ENCODE measurements at regions not wholly inside any gene's neighbourhood (a gene's known extent, or its start where the extent isn't known, plus 50 kb on each side); places are given as distances from the start of the nearest gene placed in this dataset.

DNA sequence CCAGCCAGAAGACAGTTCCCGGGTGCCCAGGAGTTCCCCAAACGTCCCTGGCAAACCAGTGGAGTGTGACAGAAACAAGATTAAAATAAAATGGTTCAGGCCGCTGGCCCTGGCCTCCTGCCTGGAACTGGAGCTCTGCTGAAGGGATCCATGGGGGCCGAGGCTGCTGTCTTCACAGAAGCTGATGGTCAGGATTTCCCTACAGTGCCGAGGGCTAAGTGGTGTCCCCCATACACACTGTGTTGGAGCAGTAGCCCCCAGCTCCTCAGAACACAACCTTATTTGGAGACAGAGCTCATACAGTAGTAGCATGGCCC, 55.9 kb downstream of the MRPL36 start:
- TF ChIP-seq, protein P1, sequence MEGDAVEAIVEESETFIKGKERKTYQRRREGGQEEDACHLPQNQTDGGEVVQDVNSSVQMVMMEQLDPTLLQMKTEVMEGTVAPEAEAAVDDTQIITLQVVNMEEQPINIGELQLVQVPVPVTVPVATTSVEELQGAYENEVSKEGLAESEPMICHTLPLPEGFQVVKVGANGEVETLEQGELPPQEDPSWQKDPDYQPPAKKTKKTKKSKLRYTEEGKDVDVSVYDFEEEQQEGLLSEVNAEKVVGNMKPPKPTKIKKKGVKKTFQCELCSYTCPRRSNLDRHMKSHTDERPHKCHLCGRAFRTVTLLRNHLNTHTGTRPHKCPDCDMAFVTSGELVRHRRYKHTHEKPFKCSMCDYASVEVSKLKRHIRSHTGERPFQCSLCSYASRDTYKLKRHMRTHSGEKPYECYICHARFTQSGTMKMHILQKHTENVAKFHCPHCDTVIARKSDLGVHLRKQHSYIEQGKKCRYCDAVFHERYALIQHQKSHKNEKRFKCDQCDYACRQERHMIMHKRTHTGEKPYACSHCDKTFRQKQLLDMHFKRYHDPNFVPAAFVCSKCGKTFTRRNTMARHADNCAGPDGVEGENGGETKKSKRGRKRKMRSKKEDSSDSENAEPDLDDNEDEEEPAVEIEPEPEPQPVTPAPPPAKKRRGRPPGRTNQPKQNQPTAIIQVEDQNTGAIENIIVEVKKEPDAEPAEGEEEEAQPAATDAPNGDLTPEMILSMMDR (IDR thresholded peaks at IDR 0.05; ENCODE audit: low read length), result no peak
- no peak for TF ChIP-seq EZH2 (optimal IDR thresholded peaks at IDR 0.05; ENCODE audit: low read depth, low read length)
